K562 (cell line): ENCODE measurements at regions not wholly inside any gene's neighbourhood (a gene's known extent, or its start where the extent isn't known, plus 50 kb on each side); places are given as distances from the start of the nearest gene placed in this dataset.

Source experiments
- ATF1 ChIP-seq, 2 experiments: fragments of 450-650 bp in 1 of 2; IDR thresholded peaks; 2 replicates each; pipeline ENCODE4 v1.6.1; 2016; ENCODE audit warnings: missing compliant biosample characterization in 1 of 2, missing genetic modification characterization in 1 of 2
- CTCF ChIP-seq, 3 experiments: IDR thresholded peaks in 2 of 3; conservative IDR thresholded peaks in 1 of 3; 2 replicates each; pipeline ENCODE4 v1.5.1; 2011 to 2012; ENCODE audit warnings: low read length in 3 of 3, mild to moderate bottlenecking in 3 of 3, control low read depth in 2 of 3, improper control_type of control experiment in 1 of 3, inconsistent platforms in 1 of 3, low read depth in 1 of 3, mixed read lengths in 1 of 3, moderate library complexity in 1 of 3; ENCODE audit not compliant: insufficient read depth in 2 of 3
- TF ChIP-seq, protein P1 (sequence below): fragments of 450-650 bp; IDR thresholded peaks from 2 replicates; pipeline ENCODE4 v1.6.1; 2017; ENCODE audit warnings: antibody characterized with exemption

DNA sequence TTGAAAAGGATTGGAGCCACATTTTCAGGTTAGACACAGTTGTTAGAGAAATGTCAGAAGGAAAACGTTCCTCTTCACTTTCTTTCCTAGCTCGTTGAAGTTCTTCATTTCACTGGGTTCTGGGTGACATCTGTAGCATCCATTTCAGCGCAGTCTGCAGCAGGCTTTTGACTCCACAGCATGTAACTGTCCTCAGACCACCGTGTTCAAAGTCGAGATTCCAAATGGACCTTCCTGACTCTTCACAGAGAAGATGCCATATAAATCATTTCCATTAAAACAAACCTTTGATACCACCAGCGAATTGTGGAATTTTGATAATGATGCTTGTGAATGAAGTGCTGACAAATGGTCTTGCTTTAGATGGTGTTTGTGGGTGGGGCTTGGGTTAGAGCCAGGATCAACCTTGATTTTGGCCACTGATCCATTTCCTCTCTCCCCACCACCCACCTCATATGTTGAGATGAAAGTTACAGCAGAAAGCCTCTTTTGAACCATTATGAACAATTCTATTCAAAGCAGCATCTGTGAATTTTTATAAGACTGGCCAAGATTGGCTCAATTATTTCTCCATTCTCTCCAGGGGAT, 185.3 kb upstream of the PREP start:
- no peak for TF ChIP-seq ATF1 (CRISPR knock-in tag; IDR thresholded peaks at IDR 0.05)
- TF ChIP-seq ATF1 (tag; IDR thresholded peaks at IDR 0.05) = no peak
- TF ChIP-seq, protein P1, sequence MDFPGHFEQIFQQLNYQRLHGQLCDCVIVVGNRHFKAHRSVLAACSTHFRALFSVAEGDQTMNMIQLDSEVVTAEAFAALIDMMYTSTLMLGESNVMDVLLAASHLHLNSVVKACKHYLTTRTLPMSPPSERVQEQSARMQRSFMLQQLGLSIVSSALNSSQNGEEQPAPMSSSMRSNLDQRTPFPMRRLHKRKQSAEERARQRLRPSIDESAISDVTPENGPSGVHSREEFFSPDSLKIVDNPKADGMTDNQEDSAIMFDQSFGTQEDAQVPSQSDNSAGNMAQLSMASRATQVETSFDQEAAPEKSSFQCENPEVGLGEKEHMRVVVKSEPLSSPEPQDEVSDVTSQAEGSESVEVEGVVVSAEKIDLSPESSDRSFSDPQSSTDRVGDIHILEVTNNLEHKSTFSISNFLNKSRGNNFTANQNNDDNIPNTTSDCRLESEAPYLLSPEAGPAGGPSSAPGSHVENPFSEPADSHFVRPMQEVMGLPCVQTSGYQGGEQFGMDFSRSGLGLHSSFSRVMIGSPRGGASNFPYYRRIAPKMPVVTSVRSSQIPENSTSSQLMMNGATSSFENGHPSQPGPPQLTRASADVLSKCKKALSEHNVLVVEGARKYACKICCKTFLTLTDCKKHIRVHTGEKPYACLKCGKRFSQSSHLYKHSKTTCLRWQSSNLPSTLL = no peak
- no peak for TF ChIP-seq CTCF (IDR thresholded peaks at IDR 0.05 in 2 of 3, conservative IDR thresholded peaks at IDR 0.05 in 1 of 3; ENCODE audit: insufficient read depth in 2 of 3, low read depth in 1 of 3, low read length in 3 of 3)
